ENCODE measurements at regions not wholly inside any gene's neighbourhood (a gene's known extent, or its start where the extent isn't known, plus 50 kb on each side); places are given as distances from the start of the nearest gene placed in this dataset.
A peak's percentile ranks its signal among the peaks of the same experiment; 100 is the strongest.
"Not testable (repeated sequence)": the region's sequence is repeated elsewhere in the genome, so short reads cannot be mapped to it uniquely, and the experiment has no call there.

DNA sequence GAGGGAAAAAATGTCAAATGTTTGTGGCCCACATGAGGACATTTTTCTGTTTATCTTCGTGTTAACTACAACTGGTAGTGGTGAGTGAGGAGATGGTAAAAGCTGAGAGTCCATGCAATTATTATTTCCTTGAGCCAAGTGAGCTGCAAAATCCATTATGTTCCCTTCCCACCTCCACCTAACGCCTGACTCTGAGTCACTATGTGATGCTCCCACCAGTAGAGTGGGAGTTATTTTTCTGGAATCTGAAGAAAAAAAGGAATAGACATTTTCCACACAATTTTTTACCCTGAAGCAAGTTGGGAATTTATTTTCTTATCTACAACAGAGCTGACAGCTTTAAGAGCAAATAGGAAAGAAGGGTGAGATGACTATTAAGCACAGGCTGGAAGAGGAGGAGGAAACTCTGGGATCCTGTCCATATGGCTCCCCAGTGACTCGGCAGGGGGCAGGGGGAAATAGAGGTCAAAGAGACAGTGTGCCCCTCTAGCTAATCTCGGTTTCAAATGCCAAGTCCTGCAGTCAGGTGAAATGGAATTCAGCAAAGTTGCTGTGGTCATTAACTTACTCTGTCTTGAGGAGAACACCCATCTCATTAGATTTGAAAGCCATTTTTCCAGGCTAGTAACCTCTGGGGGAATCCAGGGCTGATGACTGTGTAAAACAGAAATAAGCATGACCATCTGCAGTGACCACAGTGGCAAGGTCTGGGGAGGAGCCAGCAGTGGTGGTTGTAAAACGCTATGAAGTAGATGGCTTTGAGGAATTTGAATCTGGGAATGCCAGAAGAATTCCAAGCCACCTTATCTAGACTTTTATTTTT is 463.9 kb downstream of the STK39 start:
- no peak overlapping the region for H3K4me3 ChIP-seq (ENCODE audit: low read length)
- no peak overlapping the region for H3K9ac ChIP-seq (ENCODE audit: low read length)
- H3K36me3 ChIP-seq (ENCODE audit: insufficient read depth, low read length), result no peaks in the 10 kb centered on the region
- TF ChIP-seq REST (IDR thresholded peaks at IDR 0.05; ENCODE audit: borderline replicate concordance), result peak; percentile 58
- no peak for TF ChIP-seq EP300 (conservative IDR thresholded peaks at IDR 0.05; ENCODE audit: poor library complexity, severe bottlenecking)
- no peaks in the 10 kb centered on the region for H4K20me1 ChIP-seq (ENCODE audit: insufficient read depth)
- no peaks in the 10 kb centered on the region for H3F3A ChIP-seq (ENCODE audit: insufficient read depth, low read length, poor library complexity, severe bottlenecking)
- no peaks in the 10 kb centered on the region for H3K27me3 ChIP-seq (ENCODE audit: insufficient read depth, low read depth, low read length)
- no peaks in the 10 kb centered on the region for H3K9me3 ChIP-seq (ENCODE audit: low read length)
- no peak overlapping the region for H2AFZ ChIP-seq (ENCODE audit: low read depth, low read length)
- H3K27ac ChIP-seq (ENCODE audit: low read length), result no peak overlapping the region
- H3K79me2 ChIP-seq (replicated peaks; ENCODE audit: insufficient read depth, low read length), result no peaks in the 10 kb centered on the region
- no peaks in the 10 kb centered on the region for H3K9me2 ChIP-seq (ENCODE audit: insufficient read depth, low read length)
- H3K4me2 ChIP-seq (ENCODE audit: low read length), result no peak overlapping the region

DNA sequence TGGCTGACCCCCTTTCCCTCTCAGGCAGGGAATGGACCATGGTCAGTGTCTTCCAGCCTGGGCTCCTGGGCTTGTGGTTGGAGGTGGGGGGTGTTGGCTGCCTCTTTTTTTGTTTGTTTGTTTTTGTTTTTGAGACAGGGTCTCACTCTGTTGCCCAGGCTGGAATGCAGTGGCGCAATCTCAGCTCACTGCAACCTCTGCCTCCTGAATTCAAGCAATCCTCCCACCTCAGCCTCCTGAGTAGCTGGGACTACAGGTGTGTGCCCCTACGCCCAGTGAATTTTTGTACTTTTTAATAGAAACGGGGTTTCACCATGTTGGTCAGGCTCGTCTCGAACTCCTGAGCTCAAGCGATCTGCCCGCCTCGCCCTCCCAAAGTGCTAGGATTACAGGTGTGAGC is 465.8 kb downstream of the STK39 start:
- not testable (repeated sequence) for H3K9me2 ChIP-seq (ENCODE audit: insufficient read depth, low read length); H3K9ac ChIP-seq (ENCODE audit: low read length); H3K9me3 ChIP-seq (ENCODE audit: low read length); H3K27me3 ChIP-seq (ENCODE audit: insufficient read depth, low read depth, low read length); H3K4me2 ChIP-seq (ENCODE audit: low read length); H3F3A ChIP-seq (ENCODE audit: insufficient read depth, low read length, poor library complexity, severe bottlenecking); H4K20me1 ChIP-seq (ENCODE audit: insufficient read depth); H2AFZ ChIP-seq (ENCODE audit: low read depth, low read length); H3K79me2 ChIP-seq (replicated peaks; ENCODE audit: insufficient read depth, low read length); H3K27ac ChIP-seq (ENCODE audit: low read length); H3K4me3 ChIP-seq (ENCODE audit: low read length); H3K36me3 ChIP-seq (ENCODE audit: insufficient read depth, low read length)

DNA sequence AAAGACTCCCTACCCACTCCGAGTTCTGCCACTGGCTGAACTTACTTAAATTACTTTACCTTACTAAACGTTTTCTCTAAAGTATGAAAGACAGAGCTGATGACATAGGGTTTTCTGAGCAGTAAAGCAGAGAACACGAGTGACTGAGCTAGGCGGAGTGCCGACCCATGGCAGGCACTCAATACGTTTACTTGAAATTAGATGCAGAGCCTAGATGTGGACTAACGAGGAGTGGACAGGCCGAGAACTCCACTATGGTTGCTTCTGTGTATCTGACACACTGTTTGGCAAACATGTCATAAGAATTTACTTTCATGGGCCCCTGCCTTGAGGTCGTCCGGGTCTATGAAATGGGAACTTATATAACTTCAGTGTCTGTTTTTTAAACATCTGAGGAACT is 471.0 kb downstream of the STK39 start:
- Histone ChIP-seq H4K20me1 (ENCODE audit: insufficient read depth) (no peaks in the 10 kb centered on the region), H3K36me3 (ENCODE audit: insufficient read depth, low read length) (no peaks in the 10 kb centered on the region), H2AFZ (ENCODE audit: low read depth, low read length) (no peak overlapping the region), H3K79me2 (replicated peaks; ENCODE audit: insufficient read depth, low read length) (no peaks in the 10 kb centered on the region), H3K27ac (ENCODE audit: low read length) (no peak overlapping the region), H3K9me3 (ENCODE audit: low read length) (no peaks in the 10 kb centered on the region), H3F3A (ENCODE audit: insufficient read depth, low read length, poor library complexity, severe bottlenecking) (no peaks in the 10 kb centered on the region), H3K27me3 (ENCODE audit: insufficient read depth, low read depth, low read length) (no peaks in the 10 kb centered on the region), H3K4me3 (ENCODE audit: low read length) (no peak overlapping the region), H3K9me2 (ENCODE audit: insufficient read depth, low read length) (no peaks in the 10 kb centered on the region), H3K9ac (ENCODE audit: low read length) (no peak overlapping the region), H3K4me2 (ENCODE audit: low read length) (no peak overlapping the region)
- TF ChIP-seq POLR2AphosphoS5 (IDR thresholded peaks at IDR 0.05), result no peak

GRCh38 chr2:167771628-167772027 is 475.8 kb downstream of the STK39 start:
- Histone ChIP-seq H3K79me2 (replicated peaks; ENCODE audit: insufficient read depth, low read length) (no peaks in the 10 kb centered on the region), H3K27me3 (ENCODE audit: insufficient read depth, low read depth, low read length) (no peaks in the 10 kb centered on the region), H3K36me3 (ENCODE audit: insufficient read depth, low read length) (no peaks in the 10 kb centered on the region), H3K9ac (ENCODE audit: low read length) (no peak overlapping the region), H4K20me1 (ENCODE audit: insufficient read depth) (no peaks in the 10 kb centered on the region), H2AFZ (ENCODE audit: low read depth, low read length) (no peak overlapping the region), H3K4me2 (ENCODE audit: low read length) (no peak overlapping the region), H3F3A (ENCODE audit: insufficient read depth, low read length, poor library complexity, severe bottlenecking) (no peaks in the 10 kb centered on the region), H3K27ac (ENCODE audit: low read length) (no peak overlapping the region), H3K4me3 (ENCODE audit: low read length) (no peak overlapping the region), H3K9me3 (ENCODE audit: low read length) (no peaks in the 10 kb centered on the region), H3K9me2 (ENCODE audit: insufficient read depth, low read length) (no peaks in the 10 kb centered on the region)
- TF ChIP-seq TAF1 (IDR thresholded peaks at IDR 0.05; ENCODE audit: low read depth), result no peak
- TF ChIP-seq, protein P1, sequence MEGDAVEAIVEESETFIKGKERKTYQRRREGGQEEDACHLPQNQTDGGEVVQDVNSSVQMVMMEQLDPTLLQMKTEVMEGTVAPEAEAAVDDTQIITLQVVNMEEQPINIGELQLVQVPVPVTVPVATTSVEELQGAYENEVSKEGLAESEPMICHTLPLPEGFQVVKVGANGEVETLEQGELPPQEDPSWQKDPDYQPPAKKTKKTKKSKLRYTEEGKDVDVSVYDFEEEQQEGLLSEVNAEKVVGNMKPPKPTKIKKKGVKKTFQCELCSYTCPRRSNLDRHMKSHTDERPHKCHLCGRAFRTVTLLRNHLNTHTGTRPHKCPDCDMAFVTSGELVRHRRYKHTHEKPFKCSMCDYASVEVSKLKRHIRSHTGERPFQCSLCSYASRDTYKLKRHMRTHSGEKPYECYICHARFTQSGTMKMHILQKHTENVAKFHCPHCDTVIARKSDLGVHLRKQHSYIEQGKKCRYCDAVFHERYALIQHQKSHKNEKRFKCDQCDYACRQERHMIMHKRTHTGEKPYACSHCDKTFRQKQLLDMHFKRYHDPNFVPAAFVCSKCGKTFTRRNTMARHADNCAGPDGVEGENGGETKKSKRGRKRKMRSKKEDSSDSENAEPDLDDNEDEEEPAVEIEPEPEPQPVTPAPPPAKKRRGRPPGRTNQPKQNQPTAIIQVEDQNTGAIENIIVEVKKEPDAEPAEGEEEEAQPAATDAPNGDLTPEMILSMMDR (IDR thresholded peaks at IDR 0.05; ENCODE audit: poor library complexity, severe bottlenecking), result no peak
- TF ChIP-seq MXI1 (conservative IDR thresholded peaks at IDR 0.05; ENCODE audit: poor library complexity, severe bottlenecking), result no peak
- TF ChIP-seq SMC3 (conservative IDR thresholded peaks at IDR 0.05; ENCODE audit: poor library complexity), result no peak
- no peak for TF ChIP-seq EZH2 (IDR thresholded peaks at IDR 0.05; ENCODE audit: borderline replicate concordance, insufficient read depth, low read length, poor library complexity, severe bottlenecking)
- TF ChIP-seq REST (IDR thresholded peaks at IDR 0.05; ENCODE audit: borderline replicate concordance), result no peak
- TF ChIP-seq POLR2AphosphoS5 (IDR thresholded peaks at IDR 0.05), result no peak
- no peak for TF ChIP-seq RAD21 (conservative IDR thresholded peaks at IDR 0.05)
- TF ChIP-seq EP300 (conservative IDR thresholded peaks at IDR 0.05; ENCODE audit: poor library complexity, severe bottlenecking), result no peak

Data from neural cell (in vitro differentiated cells).